CD4-positive, alpha-beta T cell treated with Interleukin-6 for 4 hours (primary cell): ENCODE measurements at regions not wholly inside any gene's neighbourhood (a gene's known extent, or its start where the extent isn't known, plus 50 kb on each side); places are given as distances from the start of the nearest gene placed in this dataset.

ENCODE experiments used
- DNase-seq: peaks from one replicate; pipeline ENCODE4 v3.0.0-alpha.2; 2020; ENCODE audit warnings: mixed read lengths

DNA sequence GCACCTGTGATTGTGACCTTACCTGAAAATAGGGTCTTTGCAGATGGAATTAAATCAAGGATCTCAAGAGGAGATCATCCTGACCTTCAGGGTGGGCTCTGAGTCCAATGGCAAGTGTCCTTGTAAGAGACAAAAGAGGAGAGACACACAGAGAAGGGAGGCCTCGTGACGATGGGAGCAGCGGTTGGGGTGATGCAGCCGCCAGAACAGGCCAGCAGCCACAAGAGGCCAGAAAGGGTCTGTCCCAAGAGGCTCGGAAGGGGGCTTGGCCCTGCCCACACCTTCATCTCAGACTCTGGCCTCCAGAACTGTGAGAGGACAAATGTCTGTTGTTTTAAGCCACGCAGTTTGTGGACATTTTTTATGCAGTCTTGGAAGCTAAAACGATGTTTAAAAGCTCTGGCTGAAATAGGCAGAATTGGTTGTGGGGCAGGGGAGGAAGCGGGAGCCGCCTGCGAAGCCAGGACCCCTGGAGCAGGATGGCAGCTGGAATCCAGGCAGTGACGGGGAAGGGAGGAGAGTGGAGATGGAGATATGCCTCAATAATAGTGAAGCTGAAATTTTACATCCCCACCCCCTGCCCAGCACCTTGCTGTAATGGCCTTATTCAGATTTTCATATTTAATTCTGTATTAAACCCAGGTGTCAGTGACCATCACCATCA, 216.4 kb downstream of the ANKRD60 start:
- DNase-seq = no peak

DNA sequence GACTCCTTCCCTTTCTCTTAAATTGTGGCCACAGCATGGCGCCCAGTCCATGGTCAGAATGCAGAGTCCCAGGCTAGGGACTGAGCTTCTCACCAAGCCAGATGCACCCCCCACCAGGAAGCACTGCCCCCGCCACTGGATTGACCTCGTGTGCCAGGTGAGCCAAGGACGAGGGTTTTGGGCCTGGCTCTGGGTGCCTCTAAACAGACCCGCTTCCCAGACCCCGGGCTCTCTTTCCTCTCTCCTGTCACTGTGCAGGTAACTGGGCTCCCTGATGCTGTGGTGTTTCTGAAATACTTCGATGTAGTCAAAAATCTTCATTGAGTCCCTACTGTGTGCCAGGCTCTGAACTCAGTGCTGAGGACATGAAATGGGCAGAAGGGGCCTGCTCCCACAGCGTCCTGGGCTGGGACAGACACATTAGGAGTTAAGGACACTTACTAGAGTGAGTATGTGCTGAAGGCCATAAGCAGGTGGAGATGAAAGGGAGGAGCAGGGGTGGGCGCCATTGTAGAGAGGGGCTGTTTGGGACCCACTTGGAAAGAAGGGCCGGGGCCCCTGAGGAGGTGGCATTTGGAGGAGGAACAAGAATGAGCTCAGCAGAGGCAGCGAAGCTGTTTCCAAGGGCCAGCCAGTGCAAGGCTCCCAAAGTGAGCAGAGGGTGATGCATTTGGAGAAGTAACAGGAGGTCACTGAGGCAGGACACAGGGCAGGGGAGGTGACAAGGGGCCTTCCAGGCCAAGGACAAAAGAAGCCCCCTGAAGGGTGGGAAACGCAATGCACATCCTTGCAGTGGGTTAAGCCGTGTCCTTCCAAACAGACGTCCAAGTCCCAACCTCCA, 217.1 kb downstream of the ANKRD60 start:
- DNase-seq = no peak

DNA sequence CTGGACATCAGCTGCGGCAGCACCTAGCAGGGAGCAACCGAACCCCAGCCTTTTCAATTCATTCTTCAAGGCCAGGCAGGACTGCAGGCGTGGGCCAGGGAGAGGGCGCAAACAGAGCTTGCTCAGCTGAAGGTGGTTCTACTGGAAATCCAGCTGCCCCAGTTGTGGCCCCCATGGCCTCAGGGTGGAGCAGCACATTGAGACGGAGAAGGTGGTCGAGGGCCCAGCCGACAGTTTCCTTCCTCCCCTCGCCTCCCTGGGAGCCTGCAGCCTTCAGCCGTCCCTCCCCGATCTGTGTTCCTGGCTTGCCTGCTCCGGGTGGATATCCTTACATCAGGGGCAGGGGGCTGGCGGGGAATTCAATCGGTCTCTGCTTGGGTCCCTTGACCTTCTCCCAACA, 217.8 kb downstream of the ANKRD60 start:
- no peak for DNase-seq

DNA sequence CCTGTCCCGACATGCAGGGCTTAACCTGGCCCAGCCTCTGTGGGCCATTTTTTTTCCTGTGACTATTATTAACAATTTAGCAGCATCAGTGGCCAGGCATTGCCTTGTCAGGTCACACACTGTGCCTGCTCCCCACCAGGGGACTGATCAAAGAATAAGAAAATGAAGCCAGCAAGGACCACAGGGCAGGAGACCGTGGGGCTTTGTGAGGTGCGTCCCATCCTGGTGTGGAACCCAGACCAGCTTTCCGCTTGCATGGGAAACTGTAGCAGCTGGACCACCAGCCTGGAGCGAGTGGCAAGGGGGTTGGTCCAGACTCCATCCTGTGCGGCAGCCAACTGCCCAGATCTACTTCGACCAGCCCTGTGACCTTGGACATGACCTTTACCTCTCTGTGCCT, 218.3 kb downstream of the ANKRD60 start:
- no peak for DNase-seq

DNA sequence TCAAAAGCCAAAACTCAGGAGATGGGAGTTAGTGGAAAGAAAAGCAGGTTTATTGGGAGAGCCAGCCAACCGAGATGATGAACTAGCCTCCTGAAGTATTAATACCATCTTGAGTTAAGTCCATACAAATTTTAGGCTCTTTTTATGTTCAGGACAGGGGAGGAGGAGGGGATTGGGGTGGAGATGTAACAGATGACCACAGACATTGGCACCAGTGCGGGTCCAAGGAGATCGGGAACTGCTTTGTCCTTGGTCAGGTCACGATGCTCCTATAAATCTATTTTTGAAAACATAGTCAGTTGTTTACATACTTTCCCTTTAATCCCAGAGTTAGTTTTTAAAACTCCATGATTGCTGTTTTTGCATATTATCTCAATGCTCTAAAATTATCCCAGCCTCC, 219.6 kb downstream of the ANKRD60 start:
- DNase-seq = no peak

DNA sequence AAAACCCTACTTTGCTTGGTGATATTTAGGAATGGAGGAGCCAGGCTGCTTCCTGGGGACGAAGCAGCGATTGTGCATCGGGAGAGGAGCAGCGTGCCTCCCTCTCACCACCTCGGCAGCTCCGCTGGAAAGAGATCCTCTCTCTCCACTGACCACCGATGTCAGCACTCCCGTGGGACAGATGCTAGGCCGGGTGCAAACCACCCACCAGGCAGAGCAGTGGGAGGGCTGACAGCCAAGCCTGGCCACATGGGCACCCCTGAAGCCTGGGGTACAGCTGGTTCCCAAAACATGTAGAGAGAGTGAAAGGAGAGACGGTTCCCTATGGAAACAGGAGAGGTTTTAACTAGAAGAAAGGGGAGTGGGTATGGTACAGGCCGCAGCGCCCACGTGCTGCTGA, 220.0 kb downstream of the ANKRD60 start:
- DNase-seq = no peak

DNA sequence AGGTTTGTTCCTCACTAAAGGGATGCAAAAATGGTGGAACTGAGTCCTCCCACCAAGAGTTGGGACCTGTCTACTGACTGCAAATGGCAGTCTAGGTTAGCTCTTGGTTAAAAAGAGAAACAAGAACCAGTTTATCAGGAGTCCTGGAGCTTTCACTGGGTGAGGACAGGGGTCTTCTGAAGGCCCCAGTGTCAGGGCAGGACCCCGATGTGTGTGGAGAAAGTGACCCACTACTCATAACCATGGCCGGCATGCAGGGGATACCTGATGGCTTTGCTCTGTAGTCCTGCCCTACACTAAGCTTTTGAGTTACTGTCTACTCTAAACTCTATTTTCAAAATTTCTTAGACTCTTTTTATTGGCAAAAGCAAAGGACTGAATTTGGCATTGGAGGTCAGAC, 220.5 kb downstream of the ANKRD60 start:
- DNase-seq = no peak

DNA sequence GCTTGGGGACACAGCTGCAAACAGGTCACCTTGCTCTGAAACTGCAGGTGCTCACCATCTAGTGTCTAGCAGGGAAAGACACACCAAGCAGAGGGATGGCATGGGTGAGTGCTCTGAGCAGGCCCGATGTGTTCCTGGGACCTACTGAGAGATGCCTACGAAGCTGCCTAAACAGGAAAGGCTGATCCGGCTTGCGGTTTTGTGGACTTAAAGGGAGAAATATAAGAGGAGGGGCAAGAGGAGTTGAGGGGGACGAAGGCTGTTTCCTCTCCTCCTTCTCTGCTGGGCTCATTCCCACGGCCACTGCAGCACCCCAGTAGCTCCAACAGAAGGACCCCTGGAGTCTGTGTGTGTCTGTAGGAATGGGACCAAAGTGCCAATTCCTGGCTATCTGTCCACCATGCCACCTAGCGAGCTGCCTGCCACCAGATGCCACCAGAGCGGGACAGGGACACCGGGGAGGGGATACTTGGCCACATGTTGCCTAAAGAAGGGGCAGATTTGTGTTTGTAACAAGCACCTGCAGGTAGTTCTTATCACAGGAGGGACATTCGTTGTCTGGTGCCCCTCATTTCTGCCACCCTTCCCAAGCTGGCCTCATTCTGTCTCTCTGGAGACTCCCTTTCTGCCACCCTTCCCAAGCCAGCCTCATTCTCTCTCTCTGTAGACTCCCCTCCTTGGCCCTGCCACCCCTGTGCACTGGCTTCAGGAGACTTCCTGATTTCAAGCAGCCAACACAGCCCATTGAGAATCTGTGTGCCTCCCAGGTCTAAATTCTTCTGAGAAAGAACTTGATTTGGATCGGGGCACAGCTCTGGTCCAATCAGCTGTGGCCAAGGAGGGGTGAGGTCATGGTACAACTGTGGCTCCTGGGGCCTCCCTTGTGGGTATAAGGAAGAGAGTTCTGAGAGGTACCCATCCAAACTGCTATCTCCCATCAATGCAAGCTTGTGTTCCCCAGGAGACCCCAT, 221.8 kb downstream of the ANKRD60 start:
- DNase-seq = no peak

DNA sequence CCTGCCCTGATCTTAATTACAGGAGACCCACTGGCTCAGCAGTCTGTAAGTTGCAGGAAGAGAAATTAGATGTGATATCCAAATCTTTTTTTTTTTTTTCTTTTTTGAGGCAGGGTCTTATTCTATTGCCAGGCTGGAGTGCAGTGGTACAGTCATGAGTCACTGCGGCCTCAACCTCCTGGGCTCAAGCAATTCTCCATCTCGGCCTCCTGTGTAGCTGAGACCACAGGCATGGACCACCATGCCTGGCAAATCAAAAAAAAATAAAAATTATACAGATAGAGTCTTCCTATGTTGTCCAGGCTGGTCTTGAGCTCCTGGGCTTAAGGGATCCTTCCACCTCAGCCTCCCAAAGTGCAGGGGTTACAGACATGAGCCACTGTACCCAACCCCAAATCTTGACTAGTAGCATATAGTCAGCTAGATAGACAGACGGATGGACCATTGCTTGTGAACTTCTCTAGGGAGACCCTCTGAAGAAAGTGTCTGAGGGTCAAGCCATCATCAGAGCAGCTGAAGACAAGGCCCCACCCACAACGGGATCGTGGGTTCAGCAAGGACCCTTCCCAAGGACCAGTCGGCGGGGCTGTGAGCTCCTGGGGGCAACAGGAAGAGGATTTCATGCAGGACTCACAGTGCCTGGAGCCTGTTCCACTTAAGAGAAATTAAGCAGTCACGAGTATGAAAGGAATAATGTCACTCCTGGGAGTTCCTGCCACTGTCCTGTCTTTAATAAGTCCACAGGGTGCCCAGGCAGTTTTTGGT, 222.7 kb downstream of the ANKRD60 start:
- no peak for DNase-seq

DNA sequence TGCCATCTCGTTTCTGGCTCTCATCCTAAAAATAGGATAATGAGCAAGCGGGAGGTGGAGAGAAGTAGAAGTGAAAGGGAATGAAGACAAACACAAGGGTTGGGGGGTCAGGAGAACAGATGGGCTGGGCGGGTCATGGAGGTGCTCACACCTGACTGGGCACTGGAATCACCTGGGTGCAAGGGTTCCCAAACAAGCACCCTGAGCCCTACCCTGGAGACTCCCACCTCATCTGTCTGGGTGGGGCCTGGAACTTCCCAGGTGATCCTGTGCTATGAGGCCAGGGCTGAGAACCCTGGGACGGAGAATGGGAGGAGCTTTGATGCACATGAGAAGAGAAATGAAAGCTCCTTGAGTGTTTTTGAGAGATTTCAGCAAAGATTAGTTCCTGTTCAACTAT, 223.6 kb downstream of the ANKRD60 start:
- DNase-seq = no peak

DNA sequence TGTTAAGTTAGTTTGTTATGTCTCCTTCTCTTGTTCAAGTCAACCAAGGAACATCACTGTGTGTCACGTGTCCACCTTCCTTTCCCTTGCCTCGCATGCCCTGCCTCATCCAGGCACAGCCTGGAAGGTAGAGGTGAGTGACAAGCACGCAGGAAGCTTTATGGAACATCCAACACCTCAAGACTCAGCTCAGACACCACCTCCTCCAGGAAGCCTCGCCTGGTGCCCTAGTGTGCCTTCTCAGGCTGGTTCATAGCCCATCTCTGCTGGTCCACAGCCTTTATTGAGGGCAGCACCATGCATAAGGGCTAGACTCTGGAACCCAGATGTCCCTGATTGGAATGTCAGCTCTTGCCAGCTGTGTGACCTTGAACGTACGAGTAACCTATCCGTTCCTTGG, 224.3 kb downstream of the ANKRD60 start:
- DNase-seq = no peak

DNA sequence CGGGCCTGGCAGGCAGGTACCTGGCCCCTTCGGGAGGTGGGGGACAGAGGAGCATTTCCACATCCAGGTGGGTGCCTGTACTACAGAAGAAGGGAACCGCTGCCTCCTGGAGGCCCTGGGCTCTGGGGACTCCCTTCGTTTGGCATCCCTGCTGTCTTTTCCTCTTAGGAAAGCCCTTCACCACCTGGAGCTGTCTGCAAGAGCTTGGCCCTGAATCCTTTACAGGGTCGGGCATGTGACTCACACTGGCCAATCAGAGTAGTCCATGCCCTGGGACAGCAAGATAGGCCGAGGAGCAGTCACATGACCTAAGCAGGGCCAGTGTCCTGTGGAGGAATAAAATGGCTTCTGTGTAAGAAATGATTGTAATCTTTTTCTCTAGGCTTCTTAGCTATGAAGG, 224.9 kb downstream of the ANKRD60 start:
- DNase-seq = no peak

DNA sequence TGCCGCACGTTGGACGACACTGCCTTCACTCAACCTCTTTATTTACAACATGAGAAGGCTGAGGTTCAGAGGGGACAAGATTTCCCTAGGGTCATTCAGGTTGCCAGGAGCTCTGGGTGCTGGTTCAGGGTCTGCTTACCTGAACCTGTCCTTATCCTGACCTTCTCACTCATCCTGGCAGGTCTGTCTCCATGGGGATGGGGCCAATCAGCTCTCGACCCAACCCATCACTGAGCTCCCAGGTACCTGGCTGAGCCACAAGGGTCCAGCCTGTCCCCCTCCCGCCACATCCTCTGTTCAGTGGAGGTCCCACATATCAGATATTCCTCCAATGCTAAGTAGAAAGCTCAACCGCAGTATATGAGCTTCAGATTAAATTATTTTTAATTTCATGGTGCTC, 225.6 kb downstream of the ANKRD60 start:
- DNase-seq = no peak

DNA sequence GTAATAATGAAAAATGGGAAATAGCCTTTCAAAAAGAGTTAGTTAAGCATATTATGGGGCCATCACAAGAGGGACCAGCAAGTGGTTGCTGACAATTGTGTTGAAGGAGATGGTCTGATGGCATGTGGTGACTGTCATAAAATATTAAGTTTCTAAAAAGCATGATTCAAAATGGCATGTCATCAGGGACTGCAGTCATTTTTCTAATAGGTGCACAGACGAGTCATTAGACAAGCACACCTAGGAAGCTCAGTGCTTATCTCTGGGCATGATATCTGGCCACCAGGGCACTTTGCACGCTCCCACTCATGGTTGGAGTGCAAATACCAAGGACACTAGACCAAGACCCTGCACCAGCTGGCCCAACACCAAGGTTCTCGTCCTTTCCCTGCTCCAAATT, 226.5 kb downstream of the ANKRD60 start:
- no peak for DNase-seq

DNA sequence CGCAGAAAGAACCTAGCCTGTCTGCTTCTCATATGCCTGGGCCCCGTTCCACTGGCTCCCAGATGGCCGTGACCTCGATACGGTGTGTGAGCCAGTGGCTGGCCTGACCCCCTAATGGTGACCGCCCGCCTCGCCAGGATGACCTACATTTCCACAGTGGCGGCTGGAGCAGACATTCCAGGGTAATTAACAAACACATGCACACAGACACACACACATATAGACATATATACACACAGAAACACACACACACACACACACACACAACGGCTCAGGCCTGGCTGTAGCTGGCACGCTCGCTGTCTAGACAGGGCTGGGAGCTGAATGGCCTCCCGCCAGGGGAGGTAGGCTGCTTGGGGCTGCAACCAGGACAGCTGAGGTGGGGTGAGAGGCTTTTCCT, 227.1 kb downstream of the ANKRD60 start:
- DNase-seq = no peak

DNA sequence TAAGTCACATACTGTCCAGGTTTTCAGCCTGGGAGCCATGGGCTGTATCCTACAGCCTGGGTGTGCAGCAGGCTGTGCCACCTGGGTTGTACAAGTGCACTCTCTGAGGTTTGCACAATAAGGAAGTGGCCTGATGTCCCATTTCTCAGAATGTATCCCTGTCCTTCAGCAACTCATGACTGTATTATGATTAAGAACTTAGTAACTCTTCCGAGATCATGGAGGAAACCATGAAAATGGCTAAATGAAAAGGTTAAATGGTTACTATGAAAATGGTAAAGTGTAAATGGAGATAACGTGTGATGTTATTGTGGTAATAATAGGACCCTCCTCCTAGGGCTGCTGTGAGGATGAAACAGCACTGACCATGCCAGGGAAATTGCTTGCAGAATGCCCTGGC, 227.6 kb downstream of the ANKRD60 start:
- no peak for DNase-seq

DNA sequence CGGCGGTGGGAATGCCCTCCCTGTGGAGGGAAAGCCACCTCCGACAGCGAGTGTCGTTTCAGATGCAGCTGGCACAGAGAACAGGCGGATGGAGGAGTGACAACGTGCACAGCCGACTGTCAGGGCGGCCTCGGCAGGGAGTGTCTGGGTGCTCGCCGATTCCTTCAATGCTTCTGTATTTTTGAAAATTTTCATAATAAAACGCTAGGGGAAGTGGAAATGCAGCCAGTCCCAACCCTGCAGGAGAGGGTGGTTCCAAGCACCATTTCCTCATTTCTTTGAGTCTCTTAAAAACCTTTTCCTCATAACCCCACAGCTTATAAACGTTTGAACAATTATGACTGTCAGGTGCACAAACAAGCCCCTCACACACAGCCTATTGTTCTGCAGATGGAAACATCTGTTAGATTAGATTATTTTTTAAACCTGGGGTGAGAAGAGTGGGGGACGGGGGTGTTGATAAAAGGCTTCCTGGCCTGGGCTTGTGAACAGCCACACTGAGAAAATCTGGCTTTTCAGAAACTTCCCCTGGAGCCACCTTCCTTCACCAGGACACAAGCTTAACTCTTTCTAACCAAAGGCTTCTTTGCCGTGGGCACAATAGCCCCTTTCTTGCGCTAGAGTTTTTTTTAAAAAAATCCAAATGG, 228.9 kb downstream of the ANKRD60 start:
- no peak for DNase-seq

DNA sequence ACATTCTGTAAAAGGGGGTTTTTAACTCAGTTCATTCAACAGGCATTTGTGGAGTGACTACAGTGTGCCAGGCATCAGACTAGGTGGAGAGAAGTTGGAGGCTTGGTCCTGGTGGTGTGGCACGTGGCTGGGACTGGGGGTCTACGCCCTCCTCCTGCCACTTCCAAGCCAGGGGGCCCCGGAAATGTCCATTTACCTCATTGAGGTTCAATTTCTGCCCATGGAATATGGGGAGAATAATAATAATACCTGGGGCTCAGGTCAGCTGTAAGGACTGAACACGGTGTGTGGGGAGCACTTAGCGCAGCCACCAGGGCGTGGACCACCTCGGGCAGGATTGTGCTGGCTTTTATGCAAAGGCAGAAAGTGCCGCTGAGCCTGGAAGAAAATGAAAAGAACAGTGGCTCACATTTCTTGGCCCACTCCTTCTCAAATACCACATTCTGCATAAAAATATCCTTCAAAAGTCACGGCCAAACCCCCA, 229.4 kb downstream of the ANKRD60 start:
- no peak for DNase-seq

DNA sequence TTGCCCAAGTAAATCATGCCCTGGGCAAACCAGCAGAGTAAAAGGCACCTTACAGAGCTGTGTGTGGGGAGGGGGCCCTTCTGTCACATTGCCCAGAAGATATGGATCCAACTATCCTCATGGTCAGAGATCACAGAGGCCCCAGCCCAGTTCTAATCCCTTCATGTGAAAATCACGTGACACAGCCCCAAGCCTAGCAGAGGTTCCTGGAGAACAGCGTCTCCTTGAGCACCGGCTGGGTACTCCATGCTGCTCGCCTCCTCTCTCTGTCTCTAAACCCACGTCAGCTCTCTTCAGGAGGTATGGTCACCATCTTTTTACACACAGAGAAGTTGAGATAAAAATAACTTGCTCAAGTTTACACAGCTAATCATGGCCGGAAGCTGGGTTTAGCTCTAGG, 230.2 kb downstream of the ANKRD60 start:
- DNase-seq = no peak

DNA sequence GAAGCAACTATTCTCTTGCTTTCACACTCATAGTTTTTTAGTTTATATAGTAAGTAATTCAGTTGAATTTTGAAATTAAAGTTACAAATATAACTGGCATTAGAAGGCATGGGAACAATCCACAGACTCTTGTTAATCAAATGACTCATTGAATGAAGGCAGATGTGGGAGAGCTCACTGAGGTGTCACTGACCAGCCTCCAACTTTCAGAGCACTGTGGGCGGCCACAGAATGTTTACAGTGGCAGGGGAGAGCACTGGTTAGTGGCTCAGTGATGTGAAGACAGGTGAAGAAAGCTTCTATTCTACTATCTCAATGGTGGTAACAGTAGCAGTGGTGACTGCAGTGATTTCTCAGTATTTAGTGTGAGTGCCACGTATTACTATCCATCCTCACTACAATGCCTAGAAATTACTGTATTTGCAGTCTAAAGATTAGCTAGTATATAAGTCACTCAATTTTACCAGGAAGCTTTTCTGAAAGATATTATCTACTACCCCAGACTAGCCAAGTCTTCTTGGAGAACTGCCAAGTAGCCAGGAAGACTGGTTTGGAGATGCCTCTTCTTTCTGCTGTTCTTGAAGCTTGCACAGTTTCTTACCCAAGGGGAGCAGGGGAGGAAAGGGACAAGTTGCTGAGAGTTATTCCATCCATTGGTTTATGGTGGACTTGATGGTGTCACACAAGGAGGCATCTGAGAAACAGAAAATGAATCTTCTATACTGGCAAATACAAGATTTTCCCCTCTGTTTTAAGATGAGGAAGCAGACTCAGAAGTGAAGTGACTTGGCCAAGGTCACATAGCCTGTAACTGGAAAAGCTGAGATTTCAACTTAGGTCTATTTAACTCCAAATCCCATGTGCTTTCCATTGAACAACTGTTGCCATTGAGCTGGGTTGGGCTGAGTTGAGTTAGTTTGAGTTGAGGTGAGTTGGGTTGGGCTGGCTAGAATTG, 231.2 kb downstream of the ANKRD60 start:
- no peak for DNase-seq

DNA sequence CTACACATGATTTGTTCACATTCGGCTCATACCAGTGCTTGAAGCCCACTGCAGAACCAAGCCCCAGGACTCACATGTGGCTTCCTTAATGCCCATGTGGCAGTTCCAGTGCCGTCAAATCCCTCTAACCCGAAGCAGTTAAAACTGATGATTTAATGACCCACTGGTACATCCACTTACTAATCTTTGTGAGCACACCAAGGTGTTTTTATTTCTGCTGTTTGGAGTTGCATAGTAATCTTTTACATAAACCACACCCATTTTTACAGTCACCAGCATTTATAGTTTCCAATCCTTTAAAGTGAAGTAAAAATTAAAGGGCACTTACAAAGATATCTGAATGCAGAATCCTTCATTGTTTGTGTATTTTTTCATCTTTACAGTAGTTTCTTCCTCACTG, 232.0 kb downstream of the ANKRD60 start:
- no peak for DNase-seq
